ENCODE measurements at regions not wholly inside any gene's neighbourhood (a gene's known extent, or its start where the extent isn't known, plus 50 kb on each side); places are given as distances from the start of the nearest gene placed in this dataset.

DNA sequence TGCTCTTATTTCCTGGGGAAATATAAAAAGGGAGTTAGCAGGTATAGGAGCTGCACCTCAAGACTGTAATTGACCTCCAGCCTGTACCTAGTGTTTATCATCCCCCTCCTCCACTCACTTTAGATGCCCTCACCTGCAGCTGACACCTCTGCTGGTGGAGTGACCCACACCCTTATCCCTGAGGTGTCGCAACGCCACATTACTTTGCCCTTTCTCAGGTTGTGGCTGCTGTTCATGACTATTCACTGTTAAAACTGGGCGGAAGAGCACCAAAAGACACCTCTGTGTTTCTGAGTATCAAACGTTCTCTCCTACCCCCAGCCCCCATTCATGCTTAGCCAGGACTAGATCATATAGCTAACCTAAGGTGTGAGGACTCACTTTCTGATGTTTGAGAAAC lies 101.5 kb upstream of the ADAMTS3 start:
- TF ChIP-seq, protein P1, sequence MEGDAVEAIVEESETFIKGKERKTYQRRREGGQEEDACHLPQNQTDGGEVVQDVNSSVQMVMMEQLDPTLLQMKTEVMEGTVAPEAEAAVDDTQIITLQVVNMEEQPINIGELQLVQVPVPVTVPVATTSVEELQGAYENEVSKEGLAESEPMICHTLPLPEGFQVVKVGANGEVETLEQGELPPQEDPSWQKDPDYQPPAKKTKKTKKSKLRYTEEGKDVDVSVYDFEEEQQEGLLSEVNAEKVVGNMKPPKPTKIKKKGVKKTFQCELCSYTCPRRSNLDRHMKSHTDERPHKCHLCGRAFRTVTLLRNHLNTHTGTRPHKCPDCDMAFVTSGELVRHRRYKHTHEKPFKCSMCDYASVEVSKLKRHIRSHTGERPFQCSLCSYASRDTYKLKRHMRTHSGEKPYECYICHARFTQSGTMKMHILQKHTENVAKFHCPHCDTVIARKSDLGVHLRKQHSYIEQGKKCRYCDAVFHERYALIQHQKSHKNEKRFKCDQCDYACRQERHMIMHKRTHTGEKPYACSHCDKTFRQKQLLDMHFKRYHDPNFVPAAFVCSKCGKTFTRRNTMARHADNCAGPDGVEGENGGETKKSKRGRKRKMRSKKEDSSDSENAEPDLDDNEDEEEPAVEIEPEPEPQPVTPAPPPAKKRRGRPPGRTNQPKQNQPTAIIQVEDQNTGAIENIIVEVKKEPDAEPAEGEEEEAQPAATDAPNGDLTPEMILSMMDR (IDR thresholded peaks at IDR 0.05), result no peak
- no peak for TF ChIP-seq POLR2AphosphoS5 (IDR thresholded peaks at IDR 0.05)

Data from stomach (tissue), 4 donors.